ENCODE measurements at regions not wholly inside any gene's neighbourhood (a gene's known extent, or its start where the extent isn't known, plus 50 kb on each side); places are given as distances from the start of the nearest gene placed in this dataset.

GRCh38 chr4:121217351-121217750 lies 53.2 kb upstream of the TNIP3 start:
- DNase-seq: no peak

GRCh38 chr4:121216461-121216860 lies 52.3 kb upstream of the TNIP3 start:
- H3K9me3 ChIP-seq (replicated peaks; ENCODE audit: insufficient read depth, low read length): no peaks in the 10 kb centered on the region
- H3K4me1 ChIP-seq (ENCODE audit: low read length): no peaks in the 10 kb centered on the region
- H3K9me2 ChIP-seq (replicated peaks; ENCODE audit: insufficient read depth, low read length): no peaks in the 10 kb centered on the region
- no peak overlapping the region for H3K27ac ChIP-seq (ENCODE audit: low read length)
- TF ChIP-seq EZH2phosphoT487 (IDR thresholded peaks at IDR 0.05; ENCODE audit: low read length) (no peak), EZH2 (optimal IDR thresholded peaks at IDR 0.05; ENCODE audit: low read depth, low read length) (no peak), CTCF (IDR thresholded peaks at IDR 0.05; ENCODE audit: low read length) (no peak)
- H3K27me3 ChIP-seq (replicated peaks; ENCODE audit: insufficient read depth, low read length): no peaks in the 10 kb centered on the region
- no peak overlapping the region for H3K4me2 ChIP-seq (ENCODE audit: low read depth, low read length)
- no peaks in the 10 kb centered on the region for H4K20me1 ChIP-seq (ENCODE audit: insufficient read depth, low read length)
- no peak overlapping the region for H3K9ac ChIP-seq (ENCODE audit: low read length)
- no peak overlapping the region for H2AFZ ChIP-seq (ENCODE audit: low read length)
- H3F3A ChIP-seq (ENCODE audit: insufficient read depth, low read length): no peaks in the 10 kb centered on the region
- H3K4me3 ChIP-seq (ENCODE audit: low read length): no peak overlapping the region
- H3K79me2 ChIP-seq (ENCODE audit: low read length): no peaks in the 10 kb centered on the region
- DNase-seq: no peak
- no peaks in the 10 kb centered on the region for H3K36me3 ChIP-seq (replicated peaks; ENCODE audit: insufficient read depth, low read length)

More at GRCh38 chr4:121217351-121217750, 53.2 kb upstream of the TNIP3 start:
- H3K9me3 ChIP-seq (replicated peaks; ENCODE audit: insufficient read depth, low read length): no peaks in the 10 kb centered on the region
- no peaks in the 10 kb centered on the region for H4K20me1 ChIP-seq (ENCODE audit: insufficient read depth, low read length)
- no peaks in the 10 kb centered on the region for H3F3A ChIP-seq (ENCODE audit: insufficient read depth, low read length)
- no peak overlapping the region for H3K4me2 ChIP-seq (ENCODE audit: low read depth, low read length)
- no peaks in the 10 kb centered on the region for H3K36me3 ChIP-seq (replicated peaks; ENCODE audit: insufficient read depth, low read length)
- H3K27me3 ChIP-seq (replicated peaks; ENCODE audit: insufficient read depth, low read length): no peaks in the 10 kb centered on the region
- H3K4me1 ChIP-seq (ENCODE audit: low read length): no peaks in the 10 kb centered on the region
- no peaks in the 10 kb centered on the region for H3K79me2 ChIP-seq (ENCODE audit: low read length)
- no peak overlapping the region for H2AFZ ChIP-seq (ENCODE audit: low read length)
- no peaks in the 10 kb centered on the region for H3K9me2 ChIP-seq (replicated peaks; ENCODE audit: insufficient read depth, low read length)
- no peak for TF ChIP-seq EZH2 (optimal IDR thresholded peaks at IDR 0.05; ENCODE audit: low read depth, low read length)
- TF ChIP-seq CTCF (IDR thresholded peaks at IDR 0.05; ENCODE audit: low read length): no peak
- no peak for TF ChIP-seq EZH2phosphoT487 (IDR thresholded peaks at IDR 0.05; ENCODE audit: low read length)
- H3K9ac ChIP-seq (ENCODE audit: low read length): no peak overlapping the region
- H3K27ac ChIP-seq (ENCODE audit: low read length): no peak overlapping the region
- no peak overlapping the region for H3K4me3 ChIP-seq (ENCODE audit: low read length)

GRCh38 chr4:121213940-121214339 lies 49.8 kb upstream of the TNIP3 start:
- H3F3A ChIP-seq (ENCODE audit: insufficient read depth, low read length): no peaks in the 10 kb centered on the region
- no peak for TF ChIP-seq CTCF (IDR thresholded peaks at IDR 0.05; ENCODE audit: low read length)
- TF ChIP-seq EZH2phosphoT487 (IDR thresholded peaks at IDR 0.05; ENCODE audit: low read length): no peak
- TF ChIP-seq EZH2 (optimal IDR thresholded peaks at IDR 0.05; ENCODE audit: low read depth, low read length): no peak
- DNase-seq: no peak
- no peak overlapping the region for H2AFZ ChIP-seq (ENCODE audit: low read length)
- H3K4me3 ChIP-seq (ENCODE audit: low read length): no peak overlapping the region
- H4K20me1 ChIP-seq (ENCODE audit: insufficient read depth, low read length): no peaks in the 10 kb centered on the region
- no peaks in the 10 kb centered on the region for H3K36me3 ChIP-seq (replicated peaks; ENCODE audit: insufficient read depth, low read length)
- H3K9me2 ChIP-seq (replicated peaks; ENCODE audit: insufficient read depth, low read length): no peaks in the 10 kb centered on the region
- H3K9ac ChIP-seq (ENCODE audit: low read length): no peak overlapping the region
- no peaks in the 10 kb centered on the region for H3K4me1 ChIP-seq (ENCODE audit: low read length)
- no peaks in the 10 kb centered on the region for H3K79me2 ChIP-seq (ENCODE audit: low read length)
- H3K27me3 ChIP-seq (replicated peaks; ENCODE audit: insufficient read depth, low read length): no peaks in the 10 kb centered on the region
- H3K4me2 ChIP-seq (ENCODE audit: low read depth, low read length): no peak overlapping the region
- no peak overlapping the region for H3K27ac ChIP-seq (ENCODE audit: low read length)
- H3K9me3 ChIP-seq (replicated peaks; ENCODE audit: insufficient read depth, low read length): no peaks in the 10 kb centered on the region

Measured in MM.1S (cell line).